ENCODE measurements at regions not wholly inside any gene's neighbourhood (a gene's known extent, or its start where the extent isn't known, plus 50 kb on each side); places are given as distances from the start of the nearest gene placed in this dataset.

GRCh38 chr21:41091616-41092015, 76.3 kb upstream of the BACE2 start:
- H3K9me3 ChIP-seq, result no peaks in the 10 kb centered on the region
- no peaks in the 10 kb centered on the region for H3K27me3 ChIP-seq
- no peak for DNase-seq (ENCODE audit: low spot score in 2 of 2)
- H3K4me3 ChIP-seq, result no peak overlapping the region
- no peak overlapping the region for H3K27ac ChIP-seq
- H3K36me3 ChIP-seq, result no peaks in the 10 kb centered on the region
- no peaks in the 10 kb centered on the region for H3K4me1 ChIP-seq
- no peak for TF ChIP-seq CTCF (IDR thresholded peaks at IDR 0.05)
- intact Hi-C loops (cut with DNase I), result no loop called here

DNA sequence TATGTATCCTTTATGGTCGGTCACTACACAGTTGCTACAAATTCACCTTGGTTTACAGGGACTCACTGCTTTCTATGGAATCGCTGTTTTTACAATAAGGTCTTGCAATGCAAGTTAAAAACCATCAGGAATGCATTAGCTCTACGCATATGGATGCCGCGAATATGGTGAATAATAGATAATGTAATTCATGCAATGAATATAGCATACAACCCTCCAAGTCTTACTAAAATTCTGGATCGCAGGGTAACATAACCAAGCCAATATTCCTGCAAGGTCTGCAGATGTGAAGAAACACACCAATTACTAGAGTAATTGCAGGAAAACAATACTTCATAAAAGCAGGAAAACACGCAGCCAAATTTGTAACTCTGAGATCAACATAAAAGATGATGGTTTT, 75.6 kb upstream of the BACE2 start:
- Histone ChIP-seq H3K27me3 (no peaks in the 10 kb centered on the region), H3K4me1 (no peaks in the 10 kb centered on the region), H3K27ac (no peak overlapping the region), H3K4me3 (no peak overlapping the region), H3K9me3 (no peaks in the 10 kb centered on the region), H3K36me3 (no peaks in the 10 kb centered on the region)
- intact Hi-C loops (cut with DNase I), result no loop called here
- no peak for TF ChIP-seq CTCF (IDR thresholded peaks at IDR 0.05)
- DNase-seq (ENCODE audit: low spot score in 2 of 2), result no peak

DNA sequence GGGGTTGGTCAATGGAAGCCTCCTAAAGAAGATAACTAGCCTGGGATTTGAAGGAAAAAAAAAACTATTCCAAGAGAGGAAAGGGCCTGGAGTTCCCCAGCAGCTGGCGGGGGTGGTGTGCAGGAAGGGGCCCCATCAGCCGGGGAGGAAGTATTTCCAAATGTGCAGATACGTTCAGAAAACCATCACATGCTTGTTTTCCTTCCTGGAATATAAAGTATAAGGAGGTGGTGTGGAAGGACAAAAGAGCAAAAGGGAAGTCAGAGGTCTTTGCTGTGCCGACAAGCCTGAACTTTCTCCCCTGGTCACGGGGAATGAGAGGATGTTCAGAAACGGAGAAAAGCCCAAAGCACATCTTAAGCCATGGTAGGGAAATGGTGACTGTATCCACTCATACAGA, 72.0 kb upstream of the BACE2 start:
- TF ChIP-seq CTCF (IDR thresholded peaks at IDR 0.05), result no peak
- intact Hi-C loops (cut with DNase I), result no loop called here

DNA sequence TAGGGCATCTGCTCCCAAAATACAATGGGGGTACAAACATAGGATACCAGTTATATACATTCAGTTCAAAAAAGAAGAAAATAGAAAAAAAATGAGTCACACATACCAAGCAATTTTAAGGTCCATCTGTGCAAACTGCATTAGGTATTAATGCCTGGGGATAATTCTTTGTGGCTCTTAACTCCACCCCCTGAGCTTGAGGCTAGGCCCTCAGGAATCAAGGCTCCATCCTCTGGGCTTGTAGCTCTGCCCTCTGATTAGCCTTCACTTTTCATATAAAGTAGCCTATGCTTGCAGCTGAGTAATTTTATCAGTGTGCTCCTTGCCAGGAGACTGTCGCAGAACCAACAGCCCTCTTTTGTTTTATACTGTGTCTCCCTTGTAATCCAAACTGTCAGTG, 69.9 kb upstream of the BACE2 start:
- intact Hi-C loops (cut with DNase I), result no loop called here

More for the DNA sequence above, 72.0 kb upstream of the BACE2 start:
- no peaks in the 10 kb centered on the region for H3K36me3 ChIP-seq
- no peak overlapping the region for H3K27ac ChIP-seq
- H3K9me3 ChIP-seq, result no peaks in the 10 kb centered on the region
- H3K4me3 ChIP-seq, result no peak overlapping the region
- H3K4me1 ChIP-seq, result no peaks in the 10 kb centered on the region
- no peak for DNase-seq (ENCODE audit: low spot score in 2 of 2)
- no peaks in the 10 kb centered on the region for H3K27me3 ChIP-seq

DNA sequence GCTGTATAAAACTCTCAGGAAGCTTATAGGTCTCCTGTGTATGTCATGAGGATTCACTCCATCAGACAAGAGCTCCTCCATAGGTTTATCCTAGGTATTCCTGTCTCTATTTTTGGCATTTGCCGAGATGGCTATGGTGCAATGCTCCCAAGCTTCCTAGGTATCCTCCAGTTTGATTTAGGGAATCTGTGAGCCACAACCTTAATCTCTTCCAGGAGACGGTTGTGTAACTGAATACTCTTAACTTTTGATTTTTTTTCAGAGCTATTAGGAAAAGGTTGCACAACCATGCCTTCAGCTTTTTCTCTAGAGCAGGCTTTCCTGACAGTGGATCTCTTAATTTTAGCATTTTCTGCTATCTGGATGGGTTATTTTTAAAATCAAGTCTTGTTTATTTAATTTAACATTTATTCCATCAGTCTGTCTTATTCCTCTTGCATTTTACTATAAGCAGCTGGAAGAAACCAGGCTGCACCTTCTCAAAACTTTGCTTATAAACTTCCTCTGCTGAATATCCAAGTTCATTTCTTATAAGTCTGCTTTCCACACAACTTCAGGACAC, 69.4 kb upstream of the BACE2 start:
- H3K4me3 ChIP-seq, result no peak overlapping the region
- no peaks in the 10 kb centered on the region for H3K9me3 ChIP-seq
- DNase-seq (ENCODE audit: low spot score in 2 of 2), result no peak
- H3K27me3 ChIP-seq, result no peaks in the 10 kb centered on the region
- H3K36me3 ChIP-seq, result no peaks in the 10 kb centered on the region
- H3K4me1 ChIP-seq, result no peaks in the 10 kb centered on the region
- H3K27ac ChIP-seq, result no peak overlapping the region
- TF ChIP-seq CTCF (IDR thresholded peaks at IDR 0.05), result no peak
- intact Hi-C loops (cut with DNase I), result no loop called here

More for the DNA sequence above, 69.9 kb upstream of the BACE2 start:
- no peak overlapping the region for H3K27ac ChIP-seq
- no peaks in the 10 kb centered on the region for H3K27me3 ChIP-seq
- no peaks in the 10 kb centered on the region for H3K36me3 ChIP-seq
- H3K4me1 ChIP-seq, result no peaks in the 10 kb centered on the region
- DNase-seq (ENCODE audit: low spot score in 2 of 2), result no peak
- H3K9me3 ChIP-seq, result no peaks in the 10 kb centered on the region
- no peak overlapping the region for H3K4me3 ChIP-seq
- TF ChIP-seq CTCF (IDR thresholded peaks at IDR 0.05), result no peak
